ENCODE measurements at regions not wholly inside any gene's neighbourhood (a gene's known extent, or its start where the extent isn't known, plus 50 kb on each side); places are given as distances from the start of the nearest gene placed in this dataset.

- H3K36me3 ChIP-seq = no peaks in the 10 kb centered on the region
- H3K4me1 ChIP-seq = peaks cover 0 to 3% (median 0%) of the 10 kb centered on the region in 9 donors
- 85 to 90% methylated on average over 9 of the region's 9 CpGs for WGBS, 2 donors
- no peak overlapping the region for H3K4me3 ChIP-seq
- no peaks in the 10 kb centered on the region for H3K9me3 ChIP-seq
- DNase-seq (no peak), ATAC-seq (no peak)
- no peak overlapping the region for H3K27ac ChIP-seq
- peaks cover 0 to 4% (median 0%) of the 10 kb centered on the region in 7 donors for H3K27me3 ChIP-seq
- intact Hi-C loops (cut with DNase I) = no loop called here
- TF ChIP-seq CTCF (IDR thresholded peaks at IDR 0.05) = no peak
Measured at GRCh38 chr5:159782197-159782994, 133.9 kb upstream of the ADRA1B start.

- TF ChIP-seq CTCF (IDR thresholded peaks at IDR 0.05) = no peak
- no peaks in the 10 kb centered on the region for H3K36me3 ChIP-seq
- H3K27ac ChIP-seq = no peak overlapping the region
- intact Hi-C loops (cut with DNase I) = no loop called here
- no peak for ATAC-seq
- peaks cover 0 to 4% (median 0%) of the 10 kb centered on the region in 7 donors for H3K27me3 ChIP-seq
- H3K9me3 ChIP-seq = no peaks in the 10 kb centered on the region
- WGBS, 2 donors = 76 to 86% methylated on average over 2 of the region's 2 CpGs
- peaks cover 0 to 8% (median 0%) of the 10 kb centered on the region in 9 donors for H3K4me1 ChIP-seq
- no peak for DNase-seq
- no peak overlapping the region for H3K4me3 ChIP-seq
Measured at GRCh38 chr5:159782995-159783300, 133.3 kb upstream of the ADRA1B start.

GRCh38 chr5:159783726-159784247 is 132.5 kb upstream of the ADRA1B start:
- no peak for TF ChIP-seq CTCF (IDR thresholded peaks at IDR 0.05)
- 76 to 77% methylated on average over 3 of the region's 3 CpGs for WGBS, 2 donors
- no peak for ATAC-seq
- intact Hi-C loops (cut with DNase I) = no loop called here
- no peaks in the 10 kb centered on the region for H3K9me3 ChIP-seq
- no peak for DNase-seq
- no peak overlapping the region for H3K4me3 ChIP-seq
- H3K36me3 ChIP-seq = no peaks in the 10 kb centered on the region
- peaks cover 0 to 4% (median 0%) of the 10 kb centered on the region in 7 donors for H3K27me3 ChIP-seq
- H3K4me1 ChIP-seq = peaks cover 0 to 10% (median 0%) of the 10 kb centered on the region in 9 donors
- no peak overlapping the region for H3K27ac ChIP-seq

- intact Hi-C loops (cut with DNase I) = no loop called here
Measured at GRCh38 chr5:159784993-159785392, 131.3 kb upstream of the ADRA1B start.

More at GRCh38 chr5:159784993-159785392, 131.3 kb upstream of the ADRA1B start:
- Histone ChIP-seq H3K27ac (no peak overlapping the region), H3K27me3 (peaks cover 0 to 4% (median 0%) of the 10 kb centered on the region in 7 donors), H3K4me3 (no peak overlapping the region), H3K4me1 (peaks cover 0 to 13% (median 0%) of the 10 kb centered on the region in 9 donors), H3K36me3 (no peaks in the 10 kb centered on the region), H3K9me3 (no peaks in the 10 kb centered on the region)
- no peak for ATAC-seq
- DNase-seq = no peak
- no peak for TF ChIP-seq CTCF (IDR thresholded peaks at IDR 0.05)

All from heart right ventricle (tissue), 16 donors.